ENCODE measurements at regions not wholly inside any gene's neighbourhood (a gene's known extent, or its start where the extent isn't known, plus 50 kb on each side); places are given as distances from the start of the nearest gene placed in this dataset.

DNA sequence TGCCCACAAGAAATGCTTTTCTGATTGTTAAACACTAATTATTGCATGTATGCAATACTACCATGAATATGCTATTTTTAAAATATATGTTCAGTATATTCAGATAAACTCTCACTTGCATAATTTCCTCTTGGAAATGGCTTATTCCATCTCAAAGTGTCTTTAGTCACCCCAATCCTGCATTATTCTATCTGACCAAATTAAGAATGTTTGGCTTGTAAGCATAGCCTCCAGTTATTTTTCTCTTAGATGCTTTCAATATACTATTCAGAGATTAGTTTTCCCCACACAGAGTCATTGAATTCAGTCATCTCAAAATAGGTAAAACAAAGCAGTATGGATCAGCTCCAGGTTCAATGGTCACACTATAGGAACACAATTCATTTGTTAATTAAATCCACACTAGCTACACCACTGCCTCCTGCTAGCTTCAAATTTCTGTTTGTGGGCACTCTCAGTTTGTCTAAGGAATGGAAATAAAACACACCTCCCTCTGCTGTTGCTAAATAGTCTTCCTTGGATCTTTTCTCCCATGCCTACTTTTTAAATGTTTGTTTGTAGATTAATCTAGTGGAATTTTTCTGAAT lies 134.6 kb upstream of the TBCA start:
- DNase-seq (ENCODE audit: low spot score in 2 of 2) = no peak
- TF ChIP-seq, protein P1, sequence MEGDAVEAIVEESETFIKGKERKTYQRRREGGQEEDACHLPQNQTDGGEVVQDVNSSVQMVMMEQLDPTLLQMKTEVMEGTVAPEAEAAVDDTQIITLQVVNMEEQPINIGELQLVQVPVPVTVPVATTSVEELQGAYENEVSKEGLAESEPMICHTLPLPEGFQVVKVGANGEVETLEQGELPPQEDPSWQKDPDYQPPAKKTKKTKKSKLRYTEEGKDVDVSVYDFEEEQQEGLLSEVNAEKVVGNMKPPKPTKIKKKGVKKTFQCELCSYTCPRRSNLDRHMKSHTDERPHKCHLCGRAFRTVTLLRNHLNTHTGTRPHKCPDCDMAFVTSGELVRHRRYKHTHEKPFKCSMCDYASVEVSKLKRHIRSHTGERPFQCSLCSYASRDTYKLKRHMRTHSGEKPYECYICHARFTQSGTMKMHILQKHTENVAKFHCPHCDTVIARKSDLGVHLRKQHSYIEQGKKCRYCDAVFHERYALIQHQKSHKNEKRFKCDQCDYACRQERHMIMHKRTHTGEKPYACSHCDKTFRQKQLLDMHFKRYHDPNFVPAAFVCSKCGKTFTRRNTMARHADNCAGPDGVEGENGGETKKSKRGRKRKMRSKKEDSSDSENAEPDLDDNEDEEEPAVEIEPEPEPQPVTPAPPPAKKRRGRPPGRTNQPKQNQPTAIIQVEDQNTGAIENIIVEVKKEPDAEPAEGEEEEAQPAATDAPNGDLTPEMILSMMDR (IDR thresholded peaks at IDR 0.05) = no peak
- TF ChIP-seq POLR2AphosphoS5 (IDR thresholded peaks at IDR 0.05) = no peak
- no peak for TF ChIP-seq POLR2A (IDR thresholded peaks at IDR 0.05)
- no peak for TF ChIP-seq EP300 (IDR thresholded peaks at IDR 0.05)

DNA sequence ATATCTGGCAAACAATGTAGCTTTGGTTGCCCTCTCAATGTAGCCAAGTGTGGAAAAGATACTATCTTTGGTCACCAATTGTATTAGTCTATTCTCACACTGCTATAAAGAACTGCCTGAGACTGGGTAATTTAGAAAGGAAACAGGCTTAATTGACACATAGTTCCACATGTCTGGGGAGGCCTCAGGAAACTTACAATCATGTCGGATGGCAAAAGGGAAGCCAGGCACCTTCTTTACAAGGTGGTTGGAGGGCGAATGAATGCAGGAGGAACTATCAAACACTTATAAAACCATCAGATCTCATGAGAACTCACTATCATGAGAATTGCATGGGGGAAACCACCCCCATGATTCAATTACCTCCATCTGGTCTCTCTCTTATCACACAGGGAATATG lies 133.1 kb upstream of the TBCA start:
- DNase-seq (ENCODE audit: low spot score in 2 of 2) = no peak
- peaks cover 13% of the 10 kb centered on the region for H3K27me3 ChIP-seq
- TF ChIP-seq, protein P1 (IDR thresholded peaks at IDR 0.05) = no peak
- TF ChIP-seq EP300 (IDR thresholded peaks at IDR 0.05) (no peak), POLR2AphosphoS5 (IDR thresholded peaks at IDR 0.05) (no peak), POLR2A (IDR thresholded peaks at IDR 0.05) (no peak)
- H3K36me3 ChIP-seq = no peaks in the 10 kb centered on the region
- no peak overlapping the region for H3K4me3 ChIP-seq
- WGBS = 86% methylated on average over 2 of the region's 2 CpGs
- H3K9me3 ChIP-seq = no peaks in the 10 kb centered on the region
- H3K4me1 ChIP-seq = no peaks in the 10 kb centered on the region
- H3K27ac ChIP-seq = no peak overlapping the region

More for the DNA sequence above, 134.6 kb upstream of the TBCA start:
- peaks cover 3% of the 10 kb centered on the region for H3K9me3 ChIP-seq
- H3K4me3 ChIP-seq = no peak overlapping the region
- H3K27ac ChIP-seq = no peak overlapping the region
- peaks cover 13% of the 10 kb centered on the region for H3K27me3 ChIP-seq
- H3K36me3 ChIP-seq = no peaks in the 10 kb centered on the region
- no peaks in the 10 kb centered on the region for H3K4me1 ChIP-seq

DNA sequence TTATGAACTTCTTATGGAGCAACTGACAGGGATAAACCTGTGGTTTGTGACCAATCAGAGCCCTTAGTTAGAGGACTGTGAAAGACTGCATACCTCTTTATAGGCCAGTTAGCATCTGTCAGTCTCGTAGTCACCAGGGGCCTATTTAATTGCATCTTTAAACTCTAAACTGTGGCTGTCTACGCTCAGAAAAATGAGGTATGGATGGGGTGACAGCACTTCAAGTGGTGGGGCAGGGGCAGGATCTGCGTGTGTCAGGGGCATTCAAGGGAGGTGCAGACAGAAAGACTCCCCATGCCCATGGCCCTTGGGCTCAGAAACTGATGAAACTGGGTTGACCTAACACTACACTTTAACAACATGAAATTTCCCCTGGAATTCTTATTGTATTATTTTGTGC lies 132.6 kb upstream of the TBCA start:
- no peaks in the 10 kb centered on the region for H3K36me3 ChIP-seq
- H3K9me3 ChIP-seq = no peaks in the 10 kb centered on the region
- DNase-seq (ENCODE audit: low spot score in 2 of 2) = no peak
- H3K27ac ChIP-seq = no peak overlapping the region
- peaks cover 12% of the 10 kb centered on the region for H3K27me3 ChIP-seq
- H3K4me1 ChIP-seq = no peaks in the 10 kb centered on the region
- no peak overlapping the region for H3K4me3 ChIP-seq
- WGBS = 83% methylated on average over 3 of the region's 3 CpGs
- no peak for TF ChIP-seq EP300 (IDR thresholded peaks at IDR 0.05)
- no peak for TF ChIP-seq POLR2AphosphoS5 (IDR thresholded peaks at IDR 0.05)
- TF ChIP-seq, protein P1 (IDR thresholded peaks at IDR 0.05) = no peak
- no peak for TF ChIP-seq POLR2A (IDR thresholded peaks at IDR 0.05)

DNA sequence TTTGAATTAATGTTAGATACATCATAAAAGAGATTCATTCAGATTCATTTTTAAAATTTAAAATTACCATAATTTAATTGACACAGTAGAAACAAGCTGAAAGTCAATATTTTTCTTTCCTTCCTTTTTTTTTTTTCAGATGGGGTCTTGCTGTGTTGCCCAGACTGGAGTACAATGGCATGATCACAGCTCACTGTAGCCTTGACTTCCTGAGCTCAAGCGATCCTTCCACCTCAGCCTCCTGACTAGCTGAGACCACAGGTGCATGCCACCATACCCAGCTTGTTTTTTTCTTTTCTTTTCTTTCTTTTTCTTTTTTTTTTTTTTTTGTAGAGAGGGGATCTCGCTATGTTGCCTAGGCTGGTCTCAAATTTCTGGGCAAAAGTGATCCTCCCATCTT lies 131.6 kb upstream of the TBCA start:
- Histone ChIP-seq H3K9me3 (no peaks in the 10 kb centered on the region), H3K4me1 (no peaks in the 10 kb centered on the region), H3K27ac (no peak overlapping the region), H3K36me3 (no peaks in the 10 kb centered on the region), H3K27me3 (peaks cover 3% of the 10 kb centered on the region), H3K4me3 (no peak overlapping the region)
- DNase-seq (ENCODE audit: low spot score in 2 of 2) = no peak
- TF ChIP-seq POLR2AphosphoS5 (IDR thresholded peaks at IDR 0.05) (no peak), EP300 (IDR thresholded peaks at IDR 0.05) (no peak)
- 84% methylated on average over 2 of the region's 2 CpGs for WGBS

DNA sequence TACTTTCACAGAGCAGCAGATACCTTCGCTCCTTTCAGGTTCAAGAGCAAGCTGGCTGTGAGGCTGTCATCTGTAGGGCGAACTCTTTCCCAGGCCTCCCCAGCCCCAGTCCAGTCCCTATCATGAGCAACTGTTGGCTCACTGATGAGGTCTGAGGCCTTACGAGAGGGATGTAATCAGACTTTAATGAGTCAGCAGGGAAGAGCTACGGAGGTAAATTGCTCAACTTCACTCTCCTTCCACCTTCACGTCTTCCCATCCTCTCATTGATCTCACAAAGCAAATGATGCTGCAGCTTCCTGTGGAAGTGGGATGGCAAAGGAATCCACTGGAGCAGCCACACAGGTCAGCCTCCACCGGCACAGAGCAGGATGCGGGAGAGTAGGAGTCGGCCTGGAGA lies 130.7 kb upstream of the TBCA start:
- no peaks in the 10 kb centered on the region for H3K27me3 ChIP-seq

More for the DNA sequence above, 130.7 kb upstream of the TBCA start:
- no peak overlapping the region for H3K27ac ChIP-seq
- H3K36me3 ChIP-seq = no peaks in the 10 kb centered on the region
- no peak overlapping the region for H3K4me3 ChIP-seq
- 90% methylated on average over 7 of the region's 8 CpGs for WGBS
- DNase-seq (ENCODE audit: low spot score in 2 of 2) = no peak
- H3K9me3 ChIP-seq = no peaks in the 10 kb centered on the region
- TF ChIP-seq POLR2A (IDR thresholded peaks at IDR 0.05) (no peak), EP300 (IDR thresholded peaks at IDR 0.05) (no peak), POLR2AphosphoS5 (IDR thresholded peaks at IDR 0.05) (no peak)
- TF ChIP-seq, protein P1 (IDR thresholded peaks at IDR 0.05) = no peak
- no peaks in the 10 kb centered on the region for H3K4me1 ChIP-seq

Data from suprapubic skin (tissue), 4 donors.